NCI-H2081 (cell line): ENCODE measurements at regions not wholly inside any gene's neighbourhood (a gene's known extent, or its start where the extent isn't known, plus 50 kb on each side); places are given as distances from the start of the nearest gene placed in this dataset.
"Not testable (repeated sequence)": the region's sequence is repeated elsewhere in the genome, so short reads cannot be mapped to it uniquely, and the experiment has no call there.

Experiments used
- DNase-seq, 2 experiments: peaks; one replicate each; lab custom pipeline; 2025; lab: John Stamatoyannopoulos, UW

GRCh38 chr13:90880790-90881189, 466.7 kb upstream of the MIR17HG start:
- no peak for DNase-seq

- no peak for DNase-seq
Measured at GRCh38 chr13:90882551-90882950, 464.9 kb upstream of the MIR17HG start.

GRCh38 chr13:90883592-90883991, 463.9 kb upstream of the MIR17HG start:
- no peak for DNase-seq

- DNase-seq: no peak
Measured at GRCh38 chr13:90884066-90884465, 463.4 kb upstream of the MIR17HG start.

- DNase-seq: no peak
Measured at GRCh38 chr13:90889906-90890834, 457.3 kb upstream of the MIR17HG start.

- no peak for DNase-seq
Measured at GRCh38 chr13:90891329-90891728, 456.2 kb upstream of the MIR17HG start.

GRCh38 chr13:90893199-90893598, 454.3 kb upstream of the MIR17HG start:
- DNase-seq: not testable (repeated sequence)

- DNase-seq: no peak
Measured at GRCh38 chr13:90896002-90896401, 451.5 kb upstream of the MIR17HG start.

GRCh38 chr13:90898811-90899210, 448.7 kb upstream of the MIR17HG start:
- no peak for DNase-seq

GRCh38 chr13:90899416-90899815, 448.1 kb upstream of the MIR17HG start:
- no peak for DNase-seq

- DNase-seq: no peak
Measured at GRCh38 chr13:90902255-90902654, 445.2 kb upstream of the MIR17HG start.

GRCh38 chr13:90906554-90906953, 440.9 kb upstream of the MIR17HG start:
- no peak for DNase-seq

- DNase-seq: no peak
Measured at GRCh38 chr13:90908792-90909191, 438.7 kb upstream of the MIR17HG start.

- DNase-seq: no peak
Measured at GRCh38 chr13:90910018-90910639, 437.4 kb upstream of the MIR17HG start.

GRCh38 chr13:90912247-90912646, 435.2 kb upstream of the MIR17HG start:
- DNase-seq: no peak

GRCh38 chr13:90918536-90918935, 429.0 kb upstream of the MIR17HG start:
- no peak for DNase-seq

GRCh38 chr13:90919153-90919552, 428.3 kb upstream of the MIR17HG start:
- DNase-seq: no peak

- no peak for DNase-seq
Measured at GRCh38 chr13:90926459-90926858, 421.0 kb upstream of the MIR17HG start.

GRCh38 chr13:90928109-90928508, 419.4 kb upstream of the MIR17HG start:
- DNase-seq: no peak

GRCh38 chr13:90933097-90933826, 414.2 kb upstream of the MIR17HG start:
- no peak for DNase-seq

GRCh38 chr13:90934741-90935140, 412.7 kb upstream of the MIR17HG start:
- DNase-seq: no peak

GRCh38 chr13:90938848-90939247, 408.6 kb upstream of the MIR17HG start:
- DNase-seq: no peak

GRCh38 chr13:90943946-90944345, 403.5 kb upstream of the MIR17HG start:
- no peak for DNase-seq
